HG02943 (cell line): ENCODE measurements at regions not wholly inside any gene's neighbourhood (a gene's known extent, or its start where the extent isn't known, plus 50 kb on each side); places are given as distances from the start of the nearest gene placed in this dataset.

ENCODE experiments used
- ATAC-seq: cut with Tn5 transposase; IDR thresholded peaks from one replicate; pipeline ENCODE4 v1.9.1; 2021; ENCODE audit warnings: mild to moderate bottlenecking, low read depth, moderate library complexity; ENCODE audit not compliant: unreplicated experiment

- ATAC-seq: no peak
Measured at GRCh38 chr12:90064852-90065801, 356.5 kb upstream of the ATP2B1 start.

GRCh38 chr12:90062799-90063198 is 354.2 kb upstream of the ATP2B1 start:
- no peak for ATAC-seq

- no peak for ATAC-seq
Measured at GRCh38 chr12:90061809-90062208, 353.2 kb upstream of the ATP2B1 start.

DNA sequence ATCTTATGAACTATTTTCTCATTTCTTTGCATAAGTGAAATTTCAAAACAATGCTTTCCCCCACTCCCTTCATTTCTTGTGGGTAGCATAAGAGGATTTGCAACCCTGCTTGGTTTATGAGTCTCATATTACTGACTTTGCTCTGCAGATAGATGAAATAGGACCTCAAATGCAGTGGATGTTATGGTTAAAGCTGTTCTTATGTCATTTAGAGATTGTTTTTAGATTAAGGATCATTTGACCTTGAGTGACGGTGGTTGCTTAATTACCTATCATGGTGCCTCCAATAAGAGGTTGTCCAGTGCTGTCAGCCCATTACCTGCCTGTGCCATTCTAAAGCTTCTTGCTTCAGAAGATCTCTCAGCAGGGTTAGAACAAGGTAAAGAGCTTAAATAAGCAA is 351.4 kb upstream of the ATP2B1 start:
- ATAC-seq: no peak

DNA sequence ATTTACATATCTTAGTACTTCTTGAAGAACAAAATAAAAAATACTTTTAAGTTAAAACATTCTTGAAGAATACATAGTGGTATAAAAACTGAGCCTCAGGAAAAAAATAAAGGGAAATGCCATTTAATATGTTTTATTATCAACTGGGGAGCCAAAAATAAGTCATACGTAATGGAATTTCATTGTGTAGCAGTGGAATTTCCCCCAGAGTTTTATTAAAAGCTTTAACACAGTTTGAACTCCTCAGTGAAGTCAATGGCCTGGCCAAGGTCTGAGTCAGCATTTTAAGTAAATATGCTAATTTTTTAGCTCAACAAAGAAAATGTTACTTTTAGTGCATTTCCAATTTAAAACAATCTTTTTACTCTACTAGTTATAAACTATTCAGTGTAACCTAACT is 350.1 kb upstream of the ATP2B1 start:
- ATAC-seq: no peak

DNA sequence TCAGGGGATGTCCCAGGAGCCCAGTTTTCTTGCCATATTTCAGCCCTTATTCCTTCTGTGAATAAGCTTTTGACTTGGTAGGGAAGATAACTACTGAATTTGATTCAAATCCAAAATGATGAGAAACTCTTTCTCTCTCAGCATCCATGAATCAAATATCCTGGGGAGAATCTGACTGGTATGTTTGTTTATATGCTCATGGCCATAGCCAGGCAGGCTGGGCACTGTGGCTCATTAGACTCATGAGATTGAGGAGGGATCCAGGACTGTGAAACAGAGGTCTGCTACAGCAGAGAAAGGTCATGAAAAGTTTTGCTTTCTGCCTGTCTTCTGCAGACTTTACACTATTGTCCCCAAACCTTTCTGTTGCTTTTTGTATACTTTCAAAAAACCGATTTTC is 346.4 kb upstream of the ATP2B1 start:
- ATAC-seq: no peak

DNA sequence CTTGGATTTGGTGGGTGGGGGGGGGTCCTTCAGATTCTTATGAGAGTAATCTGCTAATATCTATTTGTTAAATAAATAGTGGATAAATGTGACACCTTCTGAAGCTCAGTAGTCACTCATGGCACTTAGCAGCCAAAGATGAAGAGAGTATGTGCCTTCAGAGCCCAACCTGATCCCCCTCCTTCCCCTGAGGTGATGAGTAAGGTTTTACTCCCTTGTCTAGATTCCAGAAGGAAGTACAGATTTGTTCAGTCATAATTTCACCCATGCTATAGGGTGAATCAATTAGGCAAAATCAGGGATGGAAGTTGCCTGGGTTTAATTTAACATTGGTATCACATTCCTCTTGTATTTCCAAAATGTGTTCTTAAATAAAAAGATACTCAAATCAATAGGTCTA is 340.3 kb upstream of the ATP2B1 start:
- no peak for ATAC-seq

DNA sequence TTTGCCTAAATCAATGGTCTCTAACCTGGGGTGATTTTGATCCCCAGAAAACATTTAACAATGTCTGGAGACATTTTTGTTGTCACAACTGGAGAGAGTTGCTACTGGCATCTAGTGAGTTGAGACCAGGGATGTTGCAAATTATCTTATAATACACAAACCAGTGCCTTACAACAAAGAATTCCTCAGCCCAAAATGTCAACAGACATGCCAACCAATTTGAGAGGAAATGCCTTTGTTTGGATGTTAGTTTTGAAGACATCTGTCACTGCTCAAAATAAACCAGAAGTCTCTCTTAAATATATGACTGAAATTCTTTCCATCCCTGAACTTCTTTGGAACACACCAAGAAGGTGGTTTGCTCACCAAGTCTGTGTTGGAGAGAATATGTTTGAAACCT is 336.9 kb upstream of the ATP2B1 start:
- no peak for ATAC-seq

GRCh38 chr12:90044069-90044468 is 335.4 kb upstream of the ATP2B1 start:
- ATAC-seq: no peak

DNA sequence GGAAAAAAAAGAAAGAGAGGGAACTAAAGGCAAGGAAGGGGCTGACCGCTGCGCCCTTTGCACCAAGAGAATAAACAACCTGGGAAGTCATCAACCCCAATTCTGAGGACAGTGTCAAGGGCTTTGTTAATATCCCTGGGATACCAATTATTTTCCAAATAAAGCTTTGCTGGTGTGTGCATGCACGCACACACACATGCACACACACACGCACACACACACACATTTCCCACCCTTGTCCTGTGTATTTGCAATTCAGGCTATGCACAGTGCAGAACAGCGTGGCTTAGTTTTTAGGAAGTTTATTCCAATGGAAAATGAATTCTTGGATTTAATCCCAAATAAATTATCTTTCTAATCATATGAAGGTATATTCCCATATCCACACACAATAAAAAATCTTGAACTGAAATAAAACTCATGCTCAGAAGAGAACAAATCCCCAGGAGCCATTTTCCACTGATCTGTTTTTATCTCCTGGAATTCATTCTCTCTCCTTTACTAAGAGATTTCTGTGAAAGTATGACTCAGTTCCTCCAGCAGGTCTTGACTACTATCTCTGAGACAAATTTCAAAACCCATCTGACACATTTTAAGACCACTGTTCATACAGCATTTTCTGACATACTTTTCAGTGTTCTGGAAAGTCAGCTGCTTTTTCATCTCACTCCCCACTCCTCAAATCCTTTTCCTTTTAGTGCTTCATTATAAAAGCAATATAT is 334.4 kb upstream of the ATP2B1 start:
- no peak for ATAC-seq

- no peak for ATAC-seq
Measured at GRCh38 chr12:90038289-90038688, 329.7 kb upstream of the ATP2B1 start.

DNA sequence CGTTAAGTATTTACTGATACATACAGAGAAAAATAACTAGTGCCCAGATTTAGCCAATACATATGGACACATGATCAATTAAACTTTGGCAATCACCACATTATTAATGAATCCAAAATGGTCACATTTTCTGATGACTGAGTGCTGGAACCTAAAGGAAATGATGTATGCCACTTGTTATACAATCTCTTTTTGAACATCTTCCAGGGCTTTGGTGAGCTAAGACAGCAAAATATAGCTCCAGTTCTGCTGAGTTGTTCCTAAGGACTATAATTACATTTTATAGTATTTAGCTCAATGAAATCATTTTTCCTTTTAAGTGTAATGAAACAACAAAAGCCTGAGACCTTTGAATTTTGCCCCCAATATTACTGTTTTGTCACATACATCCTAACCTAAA is 329.1 kb upstream of the ATP2B1 start:
- no peak for ATAC-seq

GRCh38 chr12:90036637-90037036 is 328.0 kb upstream of the ATP2B1 start:
- no peak for ATAC-seq

GRCh38 chr12:90030726-90031125 is 322.1 kb upstream of the ATP2B1 start:
- no peak for ATAC-seq

DNA sequence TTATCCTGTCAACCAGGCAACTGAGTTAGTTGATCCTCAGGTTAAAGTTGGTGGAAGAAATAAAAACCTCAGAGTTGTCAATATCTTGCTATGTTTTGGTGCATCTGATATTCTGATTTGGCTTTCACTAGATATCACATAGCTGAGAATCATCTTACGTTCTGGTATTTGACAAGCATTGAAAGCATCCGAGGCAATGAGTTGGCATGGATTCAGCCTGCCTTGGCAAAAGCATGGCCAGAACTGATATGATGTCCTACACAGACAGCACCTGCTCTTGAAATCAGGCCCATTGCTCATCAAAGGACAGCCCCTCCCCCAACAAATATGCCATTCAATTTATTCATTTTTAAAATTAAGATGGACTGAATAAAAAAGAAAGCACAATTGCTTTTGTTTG is 320.7 kb upstream of the ATP2B1 start:
- no peak for ATAC-seq

DNA sequence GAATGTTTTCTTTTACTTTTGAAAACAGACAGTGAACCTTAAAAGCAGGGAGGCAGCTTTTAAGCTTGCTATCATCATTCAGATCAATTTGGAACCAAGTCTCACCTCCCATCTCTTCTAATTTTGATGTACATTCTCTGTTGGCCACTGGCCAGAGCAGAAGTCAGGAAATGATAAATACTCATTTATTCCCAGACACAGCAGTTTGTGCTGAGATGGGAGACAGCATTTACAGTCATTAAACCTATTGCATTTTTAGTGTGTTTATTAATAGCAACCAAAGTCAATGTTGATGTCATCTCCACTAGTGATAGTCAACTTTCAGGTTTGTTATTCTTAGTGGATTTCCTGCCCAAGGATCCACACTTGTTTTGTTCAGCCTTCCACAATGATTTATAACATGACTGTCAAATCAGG is 320.0 kb upstream of the ATP2B1 start:
- no peak for ATAC-seq

GRCh38 chr12:90027889-90028634 is 319.4 kb upstream of the ATP2B1 start:
- ATAC-seq: no peak

GRCh38 chr12:90027041-90027440 is 318.4 kb upstream of the ATP2B1 start:
- ATAC-seq: no peak

GRCh38 chr12:90026516-90026915 is 317.9 kb upstream of the ATP2B1 start:
- no peak for ATAC-seq

DNA sequence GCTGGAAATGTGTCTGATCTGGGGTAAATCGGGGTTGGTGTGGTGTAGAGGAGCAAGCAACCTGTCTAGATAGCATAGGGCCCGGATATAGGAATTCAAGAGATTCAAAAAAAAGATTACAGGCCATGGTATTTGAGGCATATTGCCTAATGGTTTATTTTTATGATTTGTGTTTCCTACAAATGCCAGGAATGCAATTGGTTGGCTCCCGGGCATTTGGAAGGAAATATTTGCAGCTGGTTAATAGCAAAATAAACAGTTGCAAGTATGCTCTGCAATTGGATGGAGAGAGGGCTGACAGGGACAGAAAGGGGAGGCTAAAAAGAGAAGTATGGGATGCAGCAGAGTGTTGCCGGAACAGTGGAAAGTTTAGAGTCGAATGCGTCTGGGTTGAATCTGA is 315.6 kb upstream of the ATP2B1 start:
- ATAC-seq: no peak
